Activated naive CD8-positive, alpha-beta T cell treated with anti-CD3 and anti-CD28 coated beads, Interleukin-2, amount 50 U/mL, for 24 hours (primary cell): ENCODE measurements at regions not wholly inside any gene's neighbourhood (a gene's known extent, or its start where the extent isn't known, plus 50 kb on each side); places are given as distances from the start of the nearest gene placed in this dataset.
"Not testable (repeated sequence)": the region's sequence is repeated elsewhere in the genome, so short reads cannot be mapped to it uniquely, and the experiment has no call there.

ENCODE experiments used
- ATAC-seq: fragments of 150-1000 bp; cut with Tn5 transposase; one replicate; pipeline ENCODE4 v1.10.0; 2021
- DNase-seq: peaks from one replicate; pipeline ENCODE4 v3.0.0; 2021
- H3K27ac Mint-ChIP-seq: one replicate; pipeline ENCODE4 v1.8.0; 2021; ENCODE audit warnings: mild to moderate bottlenecking, mixed read lengths
- H3K27me3 Mint-ChIP-seq: one replicate; pipeline ENCODE4 v1.8.0; 2021; ENCODE audit warnings: mixed read lengths
- H3K36me3 Mint-ChIP-seq: one replicate; pipeline ENCODE4 v1.8.0; 2021; ENCODE audit warnings: low read depth, mixed read lengths
- H3K4me1 Mint-ChIP-seq: one replicate; pipeline ENCODE4 v1.8.0; 2021; ENCODE audit warnings: mixed read lengths
- H3K4me3 Mint-ChIP-seq: one replicate; pipeline ENCODE4 v1.8.0; 2021; ENCODE audit warnings: mild to moderate bottlenecking, moderate library complexity, mixed read lengths
- H3K9me3 Mint-ChIP-seq: one replicate; pipeline ENCODE4 v1.8.0; 2021; ENCODE audit warnings: mixed read lengths

- no peaks in the 10 kb centered on the region for H3K4me1 Mint-ChIP-seq
- H3K9me3 Mint-ChIP-seq = peaks cover 7% of the 10 kb centered on the region
- H3K36me3 Mint-ChIP-seq = no peaks in the 10 kb centered on the region
- DNase-seq = no peak
- no peaks in the 10 kb centered on the region for H3K27me3 Mint-ChIP-seq
- no peak overlapping the region for H3K27ac Mint-ChIP-seq
- H3K4me3 Mint-ChIP-seq = no peak overlapping the region
- ATAC-seq = no peak
Measured at GRCh38 chr5:51203598-51203997, 179.7 kb upstream of the ISL1 start.

DNA sequence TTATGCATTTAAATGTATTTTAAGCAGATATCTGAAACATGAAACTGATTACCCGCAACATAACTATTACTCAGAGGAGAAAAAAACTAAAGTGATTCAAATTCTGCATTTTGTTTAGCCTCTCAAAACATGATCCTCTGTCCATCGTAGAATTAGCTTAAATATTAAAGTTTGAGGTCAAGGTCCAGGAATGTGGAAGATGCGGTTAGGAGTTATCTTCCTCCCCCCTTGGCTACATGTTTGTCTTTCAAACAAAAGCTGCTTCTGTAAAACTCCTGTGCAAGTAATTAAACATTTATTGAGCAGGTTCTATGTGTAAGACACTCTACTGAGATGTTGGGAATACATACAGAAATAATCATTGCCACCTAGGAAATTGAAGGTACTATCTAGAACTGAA lies 175.0 kb upstream of the ISL1 start:
- no peak for DNase-seq
- Mint-ChIP-seq H3K27ac (no peak overlapping the region), H3K4me3 (no peak overlapping the region), H3K4me1 (no peaks in the 10 kb centered on the region), H3K9me3 (no peaks in the 10 kb centered on the region), H3K27me3 (no peaks in the 10 kb centered on the region), H3K36me3 (no peaks in the 10 kb centered on the region)
- ATAC-seq = no peak

DNA sequence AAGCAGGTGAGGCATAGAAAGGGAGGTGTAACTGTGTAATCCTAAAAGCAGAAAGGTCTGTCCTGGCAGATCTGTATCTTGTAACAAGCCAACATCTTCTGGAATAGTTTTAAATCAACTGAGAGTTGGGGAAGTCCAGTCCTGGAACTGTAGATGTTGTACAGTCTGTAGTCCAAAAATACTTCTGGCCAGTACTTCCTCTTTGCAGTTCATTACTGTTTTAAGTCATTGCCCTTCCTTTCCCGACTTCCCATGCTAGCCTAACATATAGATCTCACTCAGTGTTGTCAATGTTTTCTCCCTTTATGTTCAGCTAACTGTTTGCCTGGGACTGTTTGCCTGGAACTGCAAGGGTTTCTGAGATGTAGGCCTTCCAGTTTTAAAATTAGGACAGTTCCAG lies 168.5 kb upstream of the ISL1 start:
- Mint-ChIP-seq H3K27ac (no peak overlapping the region), H3K9me3 (no peaks in the 10 kb centered on the region), H3K27me3 (no peaks in the 10 kb centered on the region), H3K36me3 (no peaks in the 10 kb centered on the region), H3K4me3 (no peak overlapping the region), H3K4me1 (no peaks in the 10 kb centered on the region)
- no peak for DNase-seq
- ATAC-seq = no peak

DNA sequence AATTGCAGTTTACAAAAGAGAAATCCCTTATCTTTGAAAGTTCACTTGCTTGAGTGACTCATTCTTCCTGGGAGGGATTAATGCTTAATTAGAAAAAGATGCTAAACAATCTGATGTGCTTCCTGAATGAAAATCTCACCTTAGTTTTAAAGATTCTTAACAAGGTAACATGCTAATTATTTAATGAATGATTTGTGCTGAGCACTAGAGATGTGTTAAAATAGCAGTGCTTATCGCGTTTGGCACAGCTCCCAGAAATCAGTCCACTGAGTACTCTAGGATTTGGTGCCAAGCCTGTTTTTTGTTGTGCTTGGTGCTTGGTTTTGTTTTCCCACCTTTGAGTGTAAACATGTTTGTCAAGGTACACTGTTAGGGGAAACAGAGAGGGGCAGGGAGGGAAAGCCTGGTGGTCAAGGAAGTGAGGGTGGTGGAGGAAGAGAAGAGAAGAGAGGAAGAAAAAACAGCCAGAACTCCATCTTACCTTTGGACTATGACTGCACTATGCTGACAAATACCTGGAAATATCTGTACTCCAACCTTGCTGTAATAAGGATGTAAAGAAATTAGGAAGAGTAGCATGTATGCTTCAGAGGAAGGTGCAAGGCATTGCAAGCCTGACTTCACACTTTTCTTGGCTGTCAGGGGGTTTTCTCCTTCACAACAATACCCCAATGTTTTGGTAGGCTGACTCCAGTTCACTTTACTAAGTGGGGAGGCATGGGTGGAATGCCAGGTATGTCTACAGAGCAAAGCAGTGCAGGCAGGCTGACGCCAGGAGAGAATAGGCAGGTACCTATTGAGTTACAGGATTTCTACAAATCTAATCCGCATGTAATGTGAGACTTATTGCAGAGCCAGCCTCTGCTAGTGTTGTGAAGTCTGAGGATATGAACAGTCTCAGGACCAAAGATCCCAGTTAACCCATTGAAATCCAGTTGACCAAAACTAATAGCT lies 157.2 kb upstream of the ISL1 start:
- H3K9me3 Mint-ChIP-seq = peaks cover 22% of the 10 kb centered on the region
- ATAC-seq (no peak), DNase-seq (no peak)
- no peaks in the 10 kb centered on the region for H3K4me1 Mint-ChIP-seq
- H3K36me3 Mint-ChIP-seq = no peaks in the 10 kb centered on the region
- no peak overlapping the region for H3K4me3 Mint-ChIP-seq
- no peaks in the 10 kb centered on the region for H3K27me3 Mint-ChIP-seq
- H3K27ac Mint-ChIP-seq = no peak overlapping the region

- peaks cover 27% of the 10 kb centered on the region for H3K9me3 Mint-ChIP-seq
- H3K36me3 Mint-ChIP-seq = no peaks in the 10 kb centered on the region
- H3K4me3 Mint-ChIP-seq = no peak overlapping the region
- H3K27ac Mint-ChIP-seq = no peak overlapping the region
- DNase-seq (no peak), ATAC-seq (no peak)
- H3K27me3 Mint-ChIP-seq = no peaks in the 10 kb centered on the region
- no peaks in the 10 kb centered on the region for H3K4me1 Mint-ChIP-seq
Measured at GRCh38 chr5:51227963-51228470, 155.2 kb upstream of the ISL1 start.

GRCh38 chr5:51230336-51230735 lies 152.9 kb upstream of the ISL1 start:
- ATAC-seq (no peak), DNase-seq (no peak)
- H3K9me3 Mint-ChIP-seq = peaks cover 27% of the 10 kb centered on the region
- no peak overlapping the region for H3K4me3 Mint-ChIP-seq
- no peaks in the 10 kb centered on the region for H3K36me3 Mint-ChIP-seq
- H3K4me1 Mint-ChIP-seq = no peaks in the 10 kb centered on the region
- no peak overlapping the region for H3K27ac Mint-ChIP-seq
- no peaks in the 10 kb centered on the region for H3K27me3 Mint-ChIP-seq

GRCh38 chr5:51242456-51242855 lies 140.8 kb upstream of the ISL1 start:
- no peaks in the 10 kb centered on the region for H3K4me1 Mint-ChIP-seq
- ATAC-seq (no peak), DNase-seq (no peak)
- H3K36me3 Mint-ChIP-seq = no peaks in the 10 kb centered on the region
- no peak overlapping the region for H3K27ac Mint-ChIP-seq
- H3K9me3 Mint-ChIP-seq = peaks cover 13% of the 10 kb centered on the region
- H3K4me3 Mint-ChIP-seq = no peak overlapping the region
- H3K27me3 Mint-ChIP-seq = no peaks in the 10 kb centered on the region

GRCh38 chr5:51250957-51251356 lies 132.3 kb upstream of the ISL1 start:
- not testable (repeated sequence) for H3K4me1 Mint-ChIP-seq, ATAC-seq, H3K36me3 Mint-ChIP-seq, H3K27ac Mint-ChIP-seq, H3K4me3 Mint-ChIP-seq, DNase-seq, H3K9me3 Mint-ChIP-seq, H3K27me3 Mint-ChIP-seq

DNA sequence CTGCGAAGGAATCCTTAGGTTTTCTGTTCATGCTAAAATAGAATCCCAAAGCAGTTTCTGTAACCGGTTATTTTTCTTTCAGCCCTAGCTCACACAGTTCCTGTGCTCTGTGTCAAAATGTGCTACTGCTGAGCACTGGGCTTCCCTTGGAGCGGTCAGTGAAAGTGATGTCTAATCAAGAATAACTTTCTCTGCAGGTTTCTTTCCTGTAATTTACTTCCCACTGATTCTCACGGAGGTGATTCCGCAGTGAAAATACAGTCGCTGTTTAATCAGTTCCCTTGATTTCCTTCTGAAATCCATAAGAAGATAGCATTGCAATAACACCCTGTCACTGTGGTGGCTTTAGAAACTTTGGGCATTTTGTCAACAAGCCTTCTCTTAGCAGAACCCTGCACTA lies 112.0 kb upstream of the ISL1 start:
- H3K9me3 Mint-ChIP-seq = no peaks in the 10 kb centered on the region
- H3K27me3 Mint-ChIP-seq = no peaks in the 10 kb centered on the region
- DNase-seq (no peak), ATAC-seq (no peak)
- H3K4me3 Mint-ChIP-seq = no peak overlapping the region
- no peak overlapping the region for H3K27ac Mint-ChIP-seq
- H3K4me1 Mint-ChIP-seq = no peaks in the 10 kb centered on the region
- no peaks in the 10 kb centered on the region for H3K36me3 Mint-ChIP-seq

- Mint-ChIP-seq H3K36me3 (no peaks in the 10 kb centered on the region), H3K27me3 (no peaks in the 10 kb centered on the region), H3K4me3 (no peak overlapping the region), H3K9me3 (no peaks in the 10 kb centered on the region), H3K27ac (no peak overlapping the region), H3K4me1 (no peaks in the 10 kb centered on the region)
- no peak for DNase-seq
- ATAC-seq = no peak
Measured at GRCh38 chr5:51273021-51273420, 110.2 kb upstream of the ISL1 start.

GRCh38 chr5:51273871-51274270 lies 109.4 kb upstream of the ISL1 start:
- Mint-ChIP-seq H3K4me1 (no peaks in the 10 kb centered on the region), H3K36me3 (no peaks in the 10 kb centered on the region), H3K27me3 (no peaks in the 10 kb centered on the region), H3K27ac (no peak overlapping the region), H3K4me3 (no peak overlapping the region), H3K9me3 (peaks cover 5% of the 10 kb centered on the region)
- ATAC-seq (no peak), DNase-seq (no peak)

GRCh38 chr5:51275428-51275827 lies 107.8 kb upstream of the ISL1 start:
- DNase-seq (no peak), ATAC-seq (no peak)
- no peaks in the 10 kb centered on the region for H3K4me1 Mint-ChIP-seq
- H3K27me3 Mint-ChIP-seq = no peaks in the 10 kb centered on the region
- H3K36me3 Mint-ChIP-seq = no peaks in the 10 kb centered on the region
- no peak overlapping the region for H3K27ac Mint-ChIP-seq
- no peak overlapping the region for H3K4me3 Mint-ChIP-seq
- peaks cover 6% of the 10 kb centered on the region for H3K9me3 Mint-ChIP-seq

DNA sequence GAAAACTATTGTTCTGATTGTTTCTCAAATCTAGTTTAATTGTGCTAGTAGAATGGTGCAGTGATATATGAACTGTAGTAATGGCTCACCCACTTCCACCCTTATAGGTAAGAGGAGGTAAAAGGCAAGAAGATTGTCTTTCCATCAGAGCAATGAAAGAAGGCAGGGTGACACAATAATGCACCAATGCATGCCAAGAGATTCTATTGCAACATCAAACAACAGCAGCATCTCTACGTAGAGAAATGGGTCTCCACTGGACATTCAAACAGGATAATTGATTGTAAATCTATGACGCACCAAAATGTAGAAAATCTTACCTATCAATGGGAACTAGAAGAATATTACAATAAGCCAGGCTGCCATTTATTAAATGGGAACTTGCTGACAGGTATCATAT lies 107.0 kb upstream of the ISL1 start:
- Mint-ChIP-seq H3K27me3 (no peaks in the 10 kb centered on the region), H3K36me3 (no peaks in the 10 kb centered on the region), H3K9me3 (peaks cover 6% of the 10 kb centered on the region), H3K4me3 (no peak overlapping the region), H3K4me1 (no peaks in the 10 kb centered on the region), H3K27ac (no peak overlapping the region)
- no peak for DNase-seq
- ATAC-seq = no peak

DNA sequence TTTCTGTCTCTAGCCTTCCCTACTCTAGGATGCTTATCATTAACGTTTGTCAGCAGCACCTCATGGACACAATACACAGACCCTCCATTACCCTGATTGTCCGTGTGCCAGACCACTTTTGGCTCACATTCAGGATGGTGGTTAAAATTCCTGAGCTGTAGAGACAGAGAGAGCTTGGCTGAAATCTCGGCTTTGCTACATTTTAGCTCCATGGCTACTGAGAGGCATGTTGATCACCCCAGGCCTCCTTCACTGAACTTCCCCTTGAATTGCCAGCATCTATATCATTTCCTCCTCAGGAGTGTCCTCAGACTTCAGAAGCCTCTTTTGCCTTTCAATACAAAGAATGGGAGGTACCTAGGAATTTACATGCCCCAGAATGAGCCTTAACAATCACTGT lies 104.7 kb upstream of the ISL1 start:
- Mint-ChIP-seq H3K4me1 (no peaks in the 10 kb centered on the region), H3K36me3 (no peaks in the 10 kb centered on the region), H3K4me3 (no peak overlapping the region), H3K9me3 (peaks cover 6% of the 10 kb centered on the region), H3K27me3 (no peaks in the 10 kb centered on the region), H3K27ac (no peak overlapping the region)
- ATAC-seq (no peak), DNase-seq (no peak)

GRCh38 chr5:51279983-51280706 lies 103.1 kb upstream of the ISL1 start:
- no peaks in the 10 kb centered on the region for H3K36me3 Mint-ChIP-seq
- DNase-seq (no peak), ATAC-seq (no peak)

More at GRCh38 chr5:51279983-51280706, 103.1 kb upstream of the ISL1 start:
- Mint-ChIP-seq H3K9me3 (peaks cover 6% of the 10 kb centered on the region), H3K27ac (no peak overlapping the region), H3K4me3 (no peak overlapping the region), H3K4me1 (no peaks in the 10 kb centered on the region), H3K27me3 (no peaks in the 10 kb centered on the region)
